H1 (cell line): ENCODE measurements at regions not wholly inside any gene's neighbourhood (a gene's known extent, or its start where the extent isn't known, plus 50 kb on each side); places are given as distances from the start of the nearest gene placed in this dataset.

Source experiments
- HDAC2 ChIP-seq, 2 experiments: fragments of 300-600 bp in 1 of 2; sonication (generic) in 1 of 2; IDR thresholded peaks; 2 replicates each; pipeline ENCODE4 v1.6.1; 2011 to 2012; ENCODE audit warnings: low read depth in 2 of 2, low read length in 2 of 2, mild to moderate bottlenecking in 2 of 2, moderate library complexity in 2 of 2, borderline replicate concordance in 1 of 2, inconsistent platforms in 1 of 2
- KDM5A ChIP-seq: fragments of 200-600 bp; IDR thresholded peaks from 2 replicates; pipeline ENCODE4 v1.7.1; 2012; ENCODE audit warnings: mild to moderate bottlenecking, low read length, inconsistent platforms, mixed read lengths
- RXRA ChIP-seq: IDR thresholded peaks from 2 replicates; pipeline ENCODE4 v1.6.1; 2011; ENCODE audit warnings: low read depth, mild to moderate bottlenecking, low read length, moderate library complexity; ENCODE audit not compliant: insufficient read depth
- TCF12 ChIP-seq: IDR thresholded peaks from 2 replicates; pipeline ENCODE4 v1.6.1; 2011; ENCODE audit warnings: low read depth, mild to moderate bottlenecking, low read length
- TF ChIP-seq, protein P1 (sequence below): fragments of 300-600 bp; sonication (generic); IDR thresholded peaks from 2 replicates; pipeline ENCODE4 v1.7.1; 2012; ENCODE audit warnings: low read length, moderate library complexity, mild to moderate bottlenecking, inconsistent platforms; ENCODE audit not compliant: insufficient replicate concordance
- TF ChIP-seq, protein P2 (sequence below): IDR thresholded peaks from 2 replicates; pipeline ENCODE4 v1.6.1; 2012; ENCODE audit warnings: low read length, inconsistent platforms
- TF ChIP-seq, protein P3 (sequence below): IDR thresholded peaks from 2 replicates; pipeline ENCODE4 v1.6.1; 2011; ENCODE audit warnings: low read length, improper control_type of control experiment

DNA sequence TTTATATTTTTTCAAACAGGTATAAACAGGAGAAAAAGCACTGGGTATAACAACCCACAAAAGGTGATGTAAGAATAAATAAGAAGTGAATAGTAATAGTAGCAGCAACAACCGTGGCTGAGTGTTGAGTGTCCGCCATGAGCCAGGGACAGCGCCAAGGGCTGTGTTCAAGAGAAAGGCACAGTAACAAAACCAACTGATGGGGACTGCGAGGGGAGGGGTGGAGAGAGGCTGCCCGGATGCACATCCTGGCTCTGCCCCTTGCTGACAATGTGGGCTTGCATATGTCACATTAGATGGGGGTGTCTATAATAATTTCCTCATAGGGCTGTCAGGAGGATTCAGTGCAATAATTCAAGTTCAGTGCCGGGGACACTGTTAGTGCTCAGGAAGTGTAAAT, 912.4 kb downstream of the VRK1 start (continued):
- TF ChIP-seq, protein P1, sequence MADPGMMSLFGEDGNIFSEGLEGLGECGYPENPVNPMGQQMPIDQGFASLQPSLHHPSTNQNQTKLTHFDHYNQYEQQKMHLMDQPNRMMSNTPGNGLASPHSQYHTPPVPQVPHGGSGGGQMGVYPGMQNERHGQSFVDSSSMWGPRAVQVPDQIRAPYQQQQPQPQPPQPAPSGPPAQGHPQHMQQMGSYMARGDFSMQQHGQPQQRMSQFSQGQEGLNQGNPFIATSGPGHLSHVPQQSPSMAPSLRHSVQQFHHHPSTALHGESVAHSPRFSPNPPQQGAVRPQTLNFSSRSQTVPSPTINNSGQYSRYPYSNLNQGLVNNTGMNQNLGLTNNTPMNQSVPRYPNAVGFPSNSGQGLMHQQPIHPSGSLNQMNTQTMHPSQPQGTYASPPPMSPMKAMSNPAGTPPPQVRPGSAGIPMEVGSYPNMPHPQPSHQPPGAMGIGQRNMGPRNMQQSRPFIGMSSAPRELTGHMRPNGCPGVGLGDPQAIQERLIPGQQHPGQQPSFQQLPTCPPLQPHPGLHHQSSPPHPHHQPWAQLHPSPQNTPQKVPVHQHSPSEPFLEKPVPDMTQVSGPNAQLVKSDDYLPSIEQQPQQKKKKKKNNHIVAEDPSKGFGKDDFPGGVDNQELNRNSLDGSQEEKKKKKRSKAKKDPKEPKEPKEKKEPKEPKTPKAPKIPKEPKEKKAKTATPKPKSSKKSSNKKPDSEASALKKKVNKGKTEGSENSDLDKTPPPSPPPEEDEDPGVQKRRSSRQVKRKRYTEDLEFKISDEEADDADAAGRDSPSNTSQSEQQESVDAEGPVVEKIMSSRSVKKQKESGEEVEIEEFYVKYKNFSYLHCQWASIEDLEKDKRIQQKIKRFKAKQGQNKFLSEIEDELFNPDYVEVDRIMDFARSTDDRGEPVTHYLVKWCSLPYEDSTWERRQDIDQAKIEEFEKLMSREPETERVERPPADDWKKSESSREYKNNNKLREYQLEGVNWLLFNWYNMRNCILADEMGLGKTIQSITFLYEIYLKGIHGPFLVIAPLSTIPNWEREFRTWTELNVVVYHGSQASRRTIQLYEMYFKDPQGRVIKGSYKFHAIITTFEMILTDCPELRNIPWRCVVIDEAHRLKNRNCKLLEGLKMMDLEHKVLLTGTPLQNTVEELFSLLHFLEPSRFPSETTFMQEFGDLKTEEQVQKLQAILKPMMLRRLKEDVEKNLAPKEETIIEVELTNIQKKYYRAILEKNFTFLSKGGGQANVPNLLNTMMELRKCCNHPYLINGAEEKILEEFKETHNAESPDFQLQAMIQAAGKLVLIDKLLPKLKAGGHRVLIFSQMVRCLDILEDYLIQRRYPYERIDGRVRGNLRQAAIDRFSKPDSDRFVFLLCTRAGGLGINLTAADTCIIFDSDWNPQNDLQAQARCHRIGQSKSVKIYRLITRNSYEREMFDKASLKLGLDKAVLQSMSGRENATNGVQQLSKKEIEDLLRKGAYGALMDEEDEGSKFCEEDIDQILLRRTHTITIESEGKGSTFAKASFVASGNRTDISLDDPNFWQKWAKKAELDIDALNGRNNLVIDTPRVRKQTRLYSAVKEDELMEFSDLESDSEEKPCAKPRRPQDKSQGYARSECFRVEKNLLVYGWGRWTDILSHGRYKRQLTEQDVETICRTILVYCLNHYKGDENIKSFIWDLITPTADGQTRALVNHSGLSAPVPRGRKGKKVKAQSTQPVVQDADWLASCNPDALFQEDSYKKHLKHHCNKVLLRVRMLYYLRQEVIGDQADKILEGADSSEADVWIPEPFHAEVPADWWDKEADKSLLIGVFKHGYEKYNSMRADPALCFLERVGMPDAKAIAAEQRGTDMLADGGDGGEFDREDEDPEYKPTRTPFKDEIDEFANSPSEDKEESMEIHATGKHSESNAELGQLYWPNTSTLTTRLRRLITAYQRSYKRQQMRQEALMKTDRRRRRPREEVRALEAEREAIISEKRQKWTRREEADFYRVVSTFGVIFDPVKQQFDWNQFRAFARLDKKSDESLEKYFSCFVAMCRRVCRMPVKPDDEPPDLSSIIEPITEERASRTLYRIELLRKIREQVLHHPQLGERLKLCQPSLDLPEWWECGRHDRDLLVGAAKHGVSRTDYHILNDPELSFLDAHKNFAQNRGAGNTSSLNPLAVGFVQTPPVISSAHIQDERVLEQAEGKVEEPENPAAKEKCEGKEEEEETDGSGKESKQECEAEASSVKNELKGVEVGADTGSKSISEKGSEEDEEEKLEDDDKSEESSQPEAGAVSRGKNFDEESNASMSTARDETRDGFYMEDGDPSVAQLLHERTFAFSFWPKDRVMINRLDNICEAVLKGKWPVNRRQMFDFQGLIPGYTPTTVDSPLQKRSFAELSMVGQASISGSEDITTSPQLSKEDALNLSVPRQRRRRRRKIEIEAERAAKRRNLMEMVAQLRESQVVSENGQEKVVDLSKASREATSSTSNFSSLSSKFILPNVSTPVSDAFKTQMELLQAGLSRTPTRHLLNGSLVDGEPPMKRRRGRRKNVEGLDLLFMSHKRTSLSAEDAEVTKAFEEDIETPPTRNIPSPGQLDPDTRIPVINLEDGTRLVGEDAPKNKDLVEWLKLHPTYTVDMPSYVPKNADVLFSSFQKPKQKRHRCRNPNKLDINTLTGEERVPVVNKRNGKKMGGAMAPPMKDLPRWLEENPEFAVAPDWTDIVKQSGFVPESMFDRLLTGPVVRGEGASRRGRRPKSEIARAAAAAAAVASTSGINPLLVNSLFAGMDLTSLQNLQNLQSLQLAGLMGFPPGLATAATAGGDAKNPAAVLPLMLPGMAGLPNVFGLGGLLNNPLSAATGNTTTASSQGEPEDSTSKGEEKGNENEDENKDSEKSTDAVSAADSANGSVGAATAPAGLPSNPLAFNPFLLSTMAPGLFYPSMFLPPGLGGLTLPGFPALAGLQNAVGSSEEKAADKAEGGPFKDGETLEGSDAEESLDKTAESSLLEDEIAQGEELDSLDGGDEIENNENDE: no peak
- TF ChIP-seq, protein P2, sequence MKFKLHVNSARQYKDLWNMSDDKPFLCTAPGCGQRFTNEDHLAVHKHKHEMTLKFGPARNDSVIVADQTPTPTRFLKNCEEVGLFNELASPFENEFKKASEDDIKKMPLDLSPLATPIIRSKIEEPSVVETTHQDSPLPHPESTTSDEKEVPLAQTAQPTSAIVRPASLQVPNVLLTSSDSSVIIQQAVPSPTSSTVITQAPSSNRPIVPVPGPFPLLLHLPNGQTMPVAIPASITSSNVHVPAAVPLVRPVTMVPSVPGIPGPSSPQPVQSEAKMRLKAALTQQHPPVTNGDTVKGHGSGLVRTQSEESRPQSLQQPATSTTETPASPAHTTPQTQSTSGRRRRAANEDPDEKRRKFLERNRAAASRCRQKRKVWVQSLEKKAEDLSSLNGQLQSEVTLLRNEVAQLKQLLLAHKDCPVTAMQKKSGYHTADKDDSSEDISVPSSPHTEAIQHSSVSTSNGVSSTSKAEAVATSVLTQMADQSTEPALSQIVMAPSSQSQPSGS: no peak
- TF ChIP-seq HDAC2 (IDR thresholded peaks at IDR 0.05; ENCODE audit: borderline replicate concordance in 1 of 2, low read depth in 2 of 2, low read length in 2 of 2): no peak
- no peak for TF ChIP-seq KDM5A
- TF ChIP-seq, protein P3, sequence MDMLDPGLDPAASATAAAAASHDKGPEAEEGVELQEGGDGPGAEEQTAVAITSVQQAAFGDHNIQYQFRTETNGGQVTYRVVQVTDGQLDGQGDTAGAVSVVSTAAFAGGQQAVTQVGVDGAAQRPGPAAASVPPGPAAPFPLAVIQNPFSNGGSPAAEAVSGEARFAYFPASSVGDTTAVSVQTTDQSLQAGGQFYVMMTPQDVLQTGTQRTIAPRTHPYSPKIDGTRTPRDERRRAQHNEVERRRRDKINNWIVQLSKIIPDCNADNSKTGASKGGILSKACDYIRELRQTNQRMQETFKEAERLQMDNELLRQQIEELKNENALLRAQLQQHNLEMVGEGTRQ: no peak
- TF ChIP-seq TCF12: no peak
- no peak for TF ChIP-seq RXRA
